IPS DF 6.9 (cell line): ENCODE measurements at regions not wholly inside any gene's neighbourhood (a gene's known extent, or its start where the extent isn't known, plus 50 kb on each side); places are given as distances from the start of the nearest gene placed in this dataset.

Experiments
- DNase-seq: peaks from one replicate; pipeline ENCODE4 v3.0.0-alpha.2; 2013; ENCODE audit warnings: low read depth, low spot score
- H3K27ac ChIP-seq: one replicate; pipeline ENCODE4 v1.5.1; 2013; ENCODE audit warnings: low read length, control low read depth
- H3K27me3 ChIP-seq: 2 replicates; pipeline ENCODE4 v1.6.1; 2013; ENCODE audit warnings: mild to moderate bottlenecking, low read length; ENCODE audit not compliant: control insufficient read depth, insufficient read depth
- H3K36me3 ChIP-seq: 2 replicates; pipeline ENCODE4 v1.6.1; 2013; ENCODE audit warnings: low read length; ENCODE audit not compliant: control insufficient read depth, insufficient read depth
- H3K4me1 ChIP-seq: 2 replicates; pipeline ENCODE4 v1.6.1; 2013; ENCODE audit warnings: low read length; ENCODE audit not compliant: control insufficient read depth, insufficient read depth
- H3K4me3 ChIP-seq: 2 replicates; pipeline ENCODE4 v1.5.1; 2013; ENCODE audit warnings: mild to moderate bottlenecking, low read length
- H3K9me3 ChIP-seq: 2 replicates; pipeline ENCODE4 v1.6.1; 2013; ENCODE audit warnings: low read length, inconsistent platforms; ENCODE audit not compliant: control insufficient read depth, insufficient read depth
- WGBS: extraction: QIAGEN DNeasy Blood & Tissue Kit; methylation state at CpG from one replicate; pipeline ENCODE4 v1.1.7; 2013; ENCODE audit warnings: mixed read lengths, missing lambda C conversion rate; ENCODE audit not compliant: insufficient read length, insufficient coverage; 5-methylcytosine and 5-hydroxymethylcytosine counted together

DNA sequence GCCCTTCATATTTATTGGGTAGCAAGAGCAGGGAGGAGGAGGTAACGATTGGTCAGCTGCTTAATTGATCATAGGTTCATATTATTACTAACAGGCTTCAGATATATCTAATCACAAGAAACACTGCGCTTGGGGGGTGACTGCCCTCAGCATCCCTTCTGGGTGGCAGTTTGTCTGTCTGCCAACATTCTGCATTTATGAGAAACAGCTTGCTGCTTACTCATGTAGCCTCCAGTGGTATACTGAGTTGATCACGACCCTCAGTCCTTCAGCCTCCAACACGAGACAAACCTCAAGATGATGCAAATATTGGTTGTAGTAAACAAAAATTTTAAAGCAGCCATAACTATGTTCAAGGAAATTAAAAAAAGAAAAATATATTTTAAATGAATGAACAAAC, 657.8 kb upstream of the PHF14 start:
- H3K4me3 ChIP-seq: no peak overlapping the region
- H3K36me3 ChIP-seq: no peaks in the 10 kb centered on the region
- no CpG with 5 or more reads among the region's 4 CpGs for WGBS
- no peaks in the 10 kb centered on the region for H3K4me1 ChIP-seq
- no peak for DNase-seq
- H3K9me3 ChIP-seq: no peaks in the 10 kb centered on the region
- H3K27ac ChIP-seq: no peak overlapping the region
- no peaks in the 10 kb centered on the region for H3K27me3 ChIP-seq

DNA sequence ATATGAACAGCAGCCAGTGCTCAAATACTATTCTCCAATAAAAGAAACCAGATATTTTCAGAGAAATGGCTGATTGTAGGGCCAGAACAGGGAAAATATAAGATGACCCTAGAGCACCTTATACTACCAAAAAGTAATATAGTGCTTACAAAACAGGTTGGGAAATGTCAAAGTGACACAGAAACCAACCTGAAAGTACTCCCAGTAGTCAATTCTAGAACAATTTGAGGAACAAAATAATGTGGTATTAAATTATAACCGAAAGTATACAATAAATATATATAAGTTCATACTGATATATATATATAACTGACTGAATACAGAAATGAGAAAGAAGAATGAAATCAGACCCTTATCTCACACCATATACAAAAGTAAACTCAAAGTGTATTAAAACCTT, 657.2 kb upstream of the PHF14 start:
- Histone ChIP-seq H3K27ac (no peak overlapping the region), H3K36me3 (no peaks in the 10 kb centered on the region)

DNA sequence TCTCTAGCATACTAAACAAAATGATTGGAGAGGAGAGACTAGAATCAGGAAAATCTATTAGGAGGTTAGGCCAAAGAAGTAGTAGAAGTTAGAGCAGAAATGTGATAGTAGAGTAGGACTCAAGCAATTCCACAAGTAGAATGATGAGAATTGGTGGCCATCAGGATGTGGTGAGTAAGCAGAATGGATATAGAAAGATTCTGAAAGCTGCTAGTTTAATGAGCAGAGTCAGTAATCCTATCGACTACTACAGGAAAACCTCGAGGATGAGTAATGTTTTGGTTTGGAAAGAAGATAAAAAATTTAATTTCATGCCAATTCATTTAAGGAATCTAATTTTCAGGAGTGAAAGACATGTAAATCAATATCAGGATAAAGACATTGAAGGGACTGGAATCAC, 648.3 kb upstream of the PHF14 start:
- WGBS: no CpG with 5 or more reads among the region's 2 CpGs
- Histone ChIP-seq H3K4me3 (no peak overlapping the region), H3K27me3 (no peaks in the 10 kb centered on the region), H3K27ac (no peak overlapping the region), H3K9me3 (no peaks in the 10 kb centered on the region), H3K36me3 (no peaks in the 10 kb centered on the region), H3K4me1 (no peaks in the 10 kb centered on the region)
- no peak for DNase-seq

More for the DNA sequence above, 657.2 kb upstream of the PHF14 start:
- Histone ChIP-seq H3K27me3 (no peaks in the 10 kb centered on the region), H3K4me3 (no peak overlapping the region), H3K4me1 (no peaks in the 10 kb centered on the region), H3K9me3 (no peaks in the 10 kb centered on the region)
- no CpG with 5 or more reads among the region's 1 CpG for WGBS
- DNase-seq: no peak

DNA sequence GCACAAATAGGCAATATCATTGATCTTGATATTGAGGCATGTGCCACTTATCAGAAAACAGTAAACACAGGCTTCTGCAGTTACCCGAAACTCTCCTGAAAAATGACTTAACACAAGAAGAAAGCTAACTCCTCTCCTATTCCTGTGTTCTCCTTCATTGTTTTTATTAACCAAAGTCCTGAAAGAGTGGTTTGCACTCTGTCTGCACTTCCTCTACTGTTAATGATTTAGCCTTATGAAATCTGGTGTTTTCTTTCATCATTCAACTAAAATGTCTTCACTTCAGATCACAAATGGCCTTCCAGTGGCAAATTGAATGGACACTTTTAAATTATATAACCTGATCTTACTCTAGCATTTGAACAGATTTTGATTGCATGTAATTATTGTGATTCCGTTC, 630.6 kb upstream of the PHF14 start:
- Histone ChIP-seq H3K27me3 (no peaks in the 10 kb centered on the region), H3K27ac (no peak overlapping the region), H3K4me3 (no peak overlapping the region), H3K36me3 (no peaks in the 10 kb centered on the region), H3K4me1 (no peaks in the 10 kb centered on the region), H3K9me3 (no peaks in the 10 kb centered on the region)
- WGBS: no CpG with 5 or more reads among the region's 2 CpGs
- DNase-seq: no peak

DNA sequence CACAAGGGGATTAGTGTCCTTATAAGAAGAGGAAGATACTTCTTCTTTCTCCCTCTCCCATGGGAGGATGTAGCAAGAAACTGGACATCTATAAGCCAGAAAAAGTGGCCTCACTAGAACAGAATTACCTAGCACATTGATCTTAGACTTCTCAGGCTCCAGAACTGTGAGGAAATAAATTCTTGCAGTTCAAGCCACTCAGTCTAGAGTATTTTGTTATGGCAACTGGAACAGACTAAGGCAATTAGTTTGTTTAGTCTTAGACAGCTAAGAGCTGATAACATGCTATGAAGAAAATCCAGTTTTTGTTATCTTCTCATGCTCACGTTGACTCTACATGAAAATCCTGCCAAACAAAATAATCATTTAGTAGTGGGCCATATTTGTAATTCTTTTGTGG, 627.6 kb upstream of the PHF14 start:
- H3K27me3 ChIP-seq: no peaks in the 10 kb centered on the region
- no CpG with 5 or more reads among the region's 1 CpG for WGBS
- H3K36me3 ChIP-seq: no peaks in the 10 kb centered on the region
- no peak for DNase-seq
- no peaks in the 10 kb centered on the region for H3K4me1 ChIP-seq
- H3K27ac ChIP-seq: no peak overlapping the region
- no peak overlapping the region for H3K4me3 ChIP-seq
- H3K9me3 ChIP-seq: no peaks in the 10 kb centered on the region

DNA sequence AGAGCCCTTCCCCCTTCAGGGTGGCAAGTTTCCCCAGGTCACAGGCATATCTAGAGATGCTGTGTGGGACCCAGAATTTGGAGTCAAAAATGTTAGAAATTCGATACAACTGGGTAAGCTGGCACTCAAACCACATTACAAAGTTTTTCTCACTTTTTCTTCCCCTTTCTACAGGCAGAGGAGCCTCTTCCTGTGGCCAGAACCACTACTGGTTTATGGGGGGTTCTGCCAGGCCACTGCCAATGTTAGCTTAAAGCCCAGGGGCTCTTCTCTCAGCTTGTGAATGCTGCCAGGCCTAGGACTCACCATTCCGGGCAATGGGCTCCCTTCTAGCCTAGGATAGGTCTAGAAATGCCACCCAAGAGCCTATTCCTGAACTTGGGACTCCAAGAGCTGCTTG, 617.9 kb upstream of the PHF14 start:
- H3K4me3 ChIP-seq: no peak overlapping the region
- no CpG with 5 or more reads among the region's 2 CpGs for WGBS
- H3K36me3 ChIP-seq: no peaks in the 10 kb centered on the region

DNA sequence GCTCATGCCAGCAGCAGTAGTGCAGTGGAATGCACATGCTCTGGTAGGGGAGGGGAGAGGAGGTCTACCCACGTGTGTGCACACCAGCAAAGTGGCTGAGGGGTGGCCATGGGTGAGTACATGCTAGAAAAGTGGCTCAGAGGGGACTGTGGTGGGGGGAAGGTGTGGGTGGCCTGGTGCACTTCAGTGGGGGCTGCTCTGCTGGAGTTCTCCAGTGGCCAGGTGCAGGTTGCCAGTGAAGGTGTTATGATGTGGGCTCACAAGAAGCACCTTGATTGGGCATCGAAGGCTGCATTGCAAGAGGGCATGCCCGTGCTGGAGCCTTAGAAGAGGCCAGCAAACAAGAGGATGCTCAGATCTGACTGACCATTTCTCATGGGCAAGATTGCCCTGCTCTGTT, 613.6 kb upstream of the PHF14 start:
- no CpG with 5 or more reads among the region's 3 CpGs for WGBS
- Histone ChIP-seq H3K36me3 (no peaks in the 10 kb centered on the region), H3K27me3 (no peaks in the 10 kb centered on the region), H3K9me3 (no peaks in the 10 kb centered on the region), H3K4me3 (no peak overlapping the region), H3K4me1 (no peaks in the 10 kb centered on the region), H3K27ac (no peak overlapping the region)
- DNase-seq: no peak

More for the DNA sequence above, 617.9 kb upstream of the PHF14 start:
- Histone ChIP-seq H3K4me1 (no peaks in the 10 kb centered on the region), H3K9me3 (no peaks in the 10 kb centered on the region), H3K27me3 (no peaks in the 10 kb centered on the region), H3K27ac (no peak overlapping the region)
- no peak for DNase-seq

DNA sequence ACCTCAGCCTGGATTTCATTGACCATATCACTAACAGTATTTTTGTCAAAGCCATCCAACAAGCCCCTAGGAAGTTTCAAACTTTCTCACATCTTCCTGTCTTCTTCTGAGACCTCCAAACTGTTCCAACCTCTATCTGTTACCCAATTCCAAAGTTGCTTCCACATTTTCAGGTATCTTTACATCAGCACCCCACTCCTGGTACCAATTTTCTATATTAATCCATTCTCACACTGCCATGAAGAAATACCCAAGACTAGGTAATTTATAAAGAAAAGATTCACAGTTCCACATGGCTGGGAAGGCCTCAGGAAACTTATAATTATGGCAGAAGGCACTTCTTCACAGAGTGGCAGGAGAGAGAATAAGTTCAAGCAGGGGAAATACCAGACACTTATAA, 571.9 kb upstream of the PHF14 start:
- Histone ChIP-seq H3K27me3 (no peaks in the 10 kb centered on the region), H3K9me3 (no peaks in the 10 kb centered on the region), H3K36me3 (no peaks in the 10 kb centered on the region), H3K4me1 (no peaks in the 10 kb centered on the region), H3K4me3 (no peak overlapping the region), H3K27ac (no peak overlapping the region)
- no peak for DNase-seq

DNA sequence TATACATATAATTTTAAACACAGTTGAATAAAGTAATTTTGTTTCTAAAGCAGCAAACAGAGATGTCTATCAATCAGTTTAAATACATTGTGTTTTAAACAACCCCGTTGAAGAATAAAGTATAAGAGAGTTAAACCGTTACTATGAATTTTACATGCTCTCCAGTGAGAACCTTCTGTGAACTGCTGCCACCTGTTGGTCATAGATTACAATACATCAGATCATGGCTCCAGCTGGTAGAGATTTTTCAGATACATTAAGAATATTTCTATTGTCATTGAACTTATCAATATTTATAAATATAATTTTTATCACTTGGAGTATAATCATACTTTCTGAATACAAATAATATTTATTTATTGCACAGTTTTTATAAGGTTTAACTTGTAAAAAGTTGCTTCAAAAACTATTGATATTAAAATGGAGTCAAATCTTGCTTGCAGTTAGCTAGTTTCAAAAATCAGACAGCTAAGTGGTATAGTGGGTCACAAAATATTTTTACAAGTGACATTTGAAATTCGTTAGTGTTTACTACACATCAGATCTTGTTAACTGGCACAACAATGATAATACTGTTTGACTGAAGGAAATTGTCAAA, 561.2 kb upstream of the PHF14 start:
- peak; percentile 22 for DNase-seq
- WGBS: no CpG with 5 or more reads among the region's 3 CpGs

DNA sequence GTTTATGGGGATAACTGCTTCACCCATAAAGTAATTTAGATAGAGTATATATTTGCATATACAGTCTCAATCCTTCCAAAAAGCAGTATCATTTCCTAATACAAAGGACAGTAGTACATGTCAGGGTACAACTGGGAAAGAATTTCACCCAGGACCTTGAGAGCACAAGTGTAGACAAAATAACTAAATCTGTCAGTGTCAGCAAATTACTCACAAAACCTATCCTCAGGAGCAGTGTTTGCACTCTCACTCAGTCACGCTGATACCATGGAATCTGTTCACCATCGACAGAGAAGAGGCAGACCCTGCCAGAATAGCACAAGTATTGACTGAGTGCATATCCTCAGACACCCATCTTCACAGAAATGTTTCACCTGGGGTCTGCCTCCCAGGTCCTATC, 554.7 kb upstream of the PHF14 start:
- DNase-seq: no peak
- no peaks in the 10 kb centered on the region for H3K4me1 ChIP-seq
- H3K36me3 ChIP-seq: no peaks in the 10 kb centered on the region
- no CpG with 5 or more reads among the region's 2 CpGs for WGBS
- H3K27ac ChIP-seq: no peak overlapping the region
- no peaks in the 10 kb centered on the region for H3K9me3 ChIP-seq
- no peaks in the 10 kb centered on the region for H3K27me3 ChIP-seq
- no peak overlapping the region for H3K4me3 ChIP-seq

More for the DNA sequence above, 561.2 kb upstream of the PHF14 start:
- no peaks in the 10 kb centered on the region for H3K27me3 ChIP-seq
- no peaks in the 10 kb centered on the region for H3K9me3 ChIP-seq
- H3K4me3 ChIP-seq: no peak overlapping the region
- no peaks in the 10 kb centered on the region for H3K4me1 ChIP-seq
- H3K36me3 ChIP-seq: no peaks in the 10 kb centered on the region
- no peak overlapping the region for H3K27ac ChIP-seq

DNA sequence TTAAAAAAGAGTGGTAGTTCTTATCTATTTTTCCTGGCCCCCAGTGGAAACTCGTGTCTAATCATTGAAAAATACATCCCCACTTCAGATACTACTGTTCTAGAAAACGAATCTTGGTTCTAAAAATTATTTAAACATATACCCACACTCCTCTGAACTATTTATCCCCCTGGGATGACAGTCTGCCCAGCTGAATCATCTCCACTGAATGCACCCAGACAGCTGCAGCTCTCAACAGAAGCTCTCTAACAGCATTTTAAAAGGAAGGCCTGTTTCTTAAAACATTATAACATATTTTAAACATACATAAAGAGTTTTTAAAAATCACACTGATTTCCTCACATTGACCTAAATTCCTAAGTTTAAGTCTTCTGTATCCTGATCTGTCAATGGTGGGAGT, 544.6 kb upstream of the PHF14 start:
- no peaks in the 10 kb centered on the region for H3K9me3 ChIP-seq
- H3K4me1 ChIP-seq: no peaks in the 10 kb centered on the region
- no peaks in the 10 kb centered on the region for H3K27me3 ChIP-seq
- no peak overlapping the region for H3K4me3 ChIP-seq
- H3K36me3 ChIP-seq: no peaks in the 10 kb centered on the region
- no peak overlapping the region for H3K27ac ChIP-seq
- 80% methylated on average over 1 of the region's 2 CpGs for WGBS
- DNase-seq: no peak
